ENCODE measurements at regions not wholly inside any gene's neighbourhood (a gene's known extent, or its start where the extent isn't known, plus 50 kb on each side); places are given as distances from the start of the nearest gene placed in this dataset.

DNA sequence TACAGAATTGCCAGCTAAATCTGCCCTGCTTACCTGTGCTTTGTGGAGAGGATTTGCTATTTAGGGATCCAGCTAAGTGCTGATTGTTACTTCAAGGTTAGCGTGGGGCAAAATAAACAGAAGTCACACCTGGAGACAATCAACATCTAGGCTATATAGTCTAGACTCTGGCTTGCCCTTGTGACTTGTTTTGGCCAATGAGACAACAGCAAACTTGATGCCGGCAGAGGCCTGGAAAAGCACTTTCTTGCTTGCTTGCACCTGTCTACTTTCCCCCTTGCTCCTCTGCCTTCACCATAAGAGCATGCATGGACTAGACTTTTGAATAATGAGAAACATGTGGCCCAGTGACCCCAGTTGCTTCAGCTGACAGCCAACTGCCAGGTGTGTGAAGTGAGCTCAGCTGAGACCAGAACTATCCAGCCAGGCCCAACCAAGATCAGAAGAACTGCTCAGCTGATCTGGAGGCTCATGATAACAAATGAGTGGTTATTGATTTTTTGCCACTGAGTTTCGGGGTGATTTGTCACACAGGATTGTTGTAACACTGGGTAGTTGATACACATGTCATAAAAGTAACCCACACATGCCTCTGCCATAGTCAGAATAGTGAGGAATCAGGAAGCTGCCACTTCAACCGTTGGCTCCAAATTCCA is 164.4 kb downstream of the RBMX2 start:
- H3K56ac ChIP-seq (replicated peaks; ENCODE audit: insufficient read length, low read depth, low read length), result no peak overlapping the region
- no peaks in the 10 kb centered on the region for H3K9me3 ChIP-seq (ENCODE audit: insufficient read depth in 2 of 2, low read depth in 1 of 2, low read length in 1 of 2)
- no peak for FAIRE-seq
- TF ChIP-seq ATF3 (IDR thresholded peaks at IDR 0.05; ENCODE audit: insufficient read depth, low read depth, low read length), result no peak
- no peak for TF ChIP-seq NANOG (IDR thresholded peaks at IDR 0.05; ENCODE audit: insufficient read depth, low read depth, low read length, poor library complexity, severe bottlenecking)
- no peak for TF ChIP-seq CBX8 (IDR thresholded peaks at IDR 0.05; ENCODE audit: borderline replicate concordance, low read depth, low read length)
- TF ChIP-seq, protein P1, sequence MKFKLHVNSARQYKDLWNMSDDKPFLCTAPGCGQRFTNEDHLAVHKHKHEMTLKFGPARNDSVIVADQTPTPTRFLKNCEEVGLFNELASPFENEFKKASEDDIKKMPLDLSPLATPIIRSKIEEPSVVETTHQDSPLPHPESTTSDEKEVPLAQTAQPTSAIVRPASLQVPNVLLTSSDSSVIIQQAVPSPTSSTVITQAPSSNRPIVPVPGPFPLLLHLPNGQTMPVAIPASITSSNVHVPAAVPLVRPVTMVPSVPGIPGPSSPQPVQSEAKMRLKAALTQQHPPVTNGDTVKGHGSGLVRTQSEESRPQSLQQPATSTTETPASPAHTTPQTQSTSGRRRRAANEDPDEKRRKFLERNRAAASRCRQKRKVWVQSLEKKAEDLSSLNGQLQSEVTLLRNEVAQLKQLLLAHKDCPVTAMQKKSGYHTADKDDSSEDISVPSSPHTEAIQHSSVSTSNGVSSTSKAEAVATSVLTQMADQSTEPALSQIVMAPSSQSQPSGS (IDR thresholded peaks at IDR 0.05; ENCODE audit: low read length), result no peak
- no peak for TF ChIP-seq TAF1 (IDR thresholded peaks at IDR 0.05; ENCODE audit: low read depth, low read length)
- no peak overlapping the region for H3K27ac ChIP-seq (ENCODE audit: low read depth, low read length)
- no peak overlapping the region for H2BK12ac ChIP-seq (ENCODE audit: low read depth, low read length)
- H3K9ac ChIP-seq (replicated peaks in 1 of 4; ENCODE audit: extremely low read depth in 1 of 4, low read depth in 3 of 4, low read length in 3 of 4), result no peak overlapping the region
- no peak overlapping the region for H4K5ac ChIP-seq (ENCODE audit: insufficient read length, low read depth, low read length)
- no peaks in the 10 kb centered on the region for H3K79me2 ChIP-seq (ENCODE audit: control insufficient read depth in 1 of 2, insufficient read depth in 2 of 2, low read length in 2 of 2)
- no peak overlapping the region for H3K4me3 ChIP-seq (ENCODE audit: extremely low read depth in 1 of 4, insufficient read depth in 2 of 4, low read depth in 3 of 4, low read length in 4 of 4)
- H2BK20ac ChIP-seq (ENCODE audit: low read length), result no peak overlapping the region
- no peak overlapping the region for H4K91ac ChIP-seq (replicated peaks; ENCODE audit: insufficient read length, low read length)
- H4K20me1 ChIP-seq (replicated peaks in 1 of 2; ENCODE audit: control insufficient read depth in 1 of 2, insufficient read depth in 2 of 2, low read length in 2 of 2), result no peaks in the 10 kb centered on the region
- no peaks in the 10 kb centered on the region for H3K23me2 ChIP-seq (ENCODE audit: low read depth, low read length)
- no peak overlapping the region for H3K4me2 ChIP-seq (ENCODE audit: insufficient read depth in 1 of 2, low read depth in 2 of 2, low read length in 2 of 2)
- H3K27me3 ChIP-seq (replicated peaks in 1 of 4; ENCODE audit: control insufficient read depth in 3 of 4, extremely low read depth in 1 of 4, insufficient read depth in 3 of 4, low read length in 3 of 4), result no peaks in the 10 kb centered on the region
- H3K4ac ChIP-seq (replicated peaks; ENCODE audit: insufficient read length, low read depth, low read length), result no peak overlapping the region
- no peak overlapping the region for H4K8ac ChIP-seq (ENCODE audit: extremely low read depth, insufficient read depth, low read length)
- no peak overlapping the region for H2AK5ac ChIP-seq (ENCODE audit: low read depth, low read length)
- POLR2A ChIA-PET (ENCODE audit: partially characterized antibody), result no interaction called here
- no peak overlapping the region for H3K18ac ChIP-seq (ENCODE audit: extremely low read depth, low read length)
- H2AFZ ChIP-seq (ENCODE audit: low read length), result no peak overlapping the region
- CTCF ChIA-PET (ENCODE audit: partially characterized antibody), result interaction anchor here (1.0 kb wide), 1 partner anchor 10 kb away, joined by 5 read pairs; no protein-coding TSS in a partner anchor
- no peak for DNase-seq (ENCODE audit: low read depth in 1 of 2, low spot score in 2 of 2)
- no peaks in the 10 kb centered on the region for H3K4me1 ChIP-seq (replicated peaks in 1 of 4; ENCODE audit: control insufficient read depth in 3 of 4, insufficient read depth in 4 of 4, low read length in 3 of 4)
- no peak overlapping the region for H2BK120ac ChIP-seq (replicated peaks; ENCODE audit: low read depth, low read length)
- H3K79me1 ChIP-seq (ENCODE audit: low read depth, low read length), result no peaks in the 10 kb centered on the region; the same call in 1 of the 2 replicates
- WGBS, 2 experiments (ENCODE audit: extremely low coverage in 1 of 2, insufficient coverage in 1 of 2, insufficient read length in 1 of 2, insufficient replicate concordance in 2 of 2, low coverage in 1 of 2, low lambda C conversion rate in 2 of 2, missing lambda C conversion rate in 1 of 2), result 91% methylated on average over 4 of the region's 4 CpGs; no CpG with 5 or more reads in 1 of the 2 experiments
- no peak overlapping the region for H2BK5ac ChIP-seq (ENCODE audit: low read depth, low read length)
- no peak overlapping the region for H3K23ac ChIP-seq (ENCODE audit: insufficient read length)
- H3K14ac ChIP-seq (ENCODE audit: insufficient read length), result no peak overlapping the region
- H3K36me3 ChIP-seq (ENCODE audit: control insufficient read depth in 2 of 4, insufficient read depth in 4 of 4, low read length in 3 of 4), result no peaks in the 10 kb centered on the region
- H2BK15ac ChIP-seq (ENCODE audit: low read length), result no peak overlapping the region
